ENCODE measurements at regions not wholly inside any gene's neighbourhood (a gene's known extent, or its start where the extent isn't known, plus 50 kb on each side); places are given as distances from the start of the nearest gene placed in this dataset.

GRCh38 chr10:44166441-44166840, 218.5 kb downstream of the CXCL12 start:
- H3K9me3 Mint-ChIP-seq (ENCODE audit: insufficient read depth) = no peaks in the 10 kb centered on the region
- CTCF ChIA-PET = no interaction called here

GRCh38 chr10:44164251-44164956, 220.5 kb downstream of the CXCL12 start:
- DNase-seq = no peak
- Mint-ChIP-seq H3K27ac (no peak overlapping the region), H3K27me3 (ENCODE audit: low read depth) (peaks cover 3% of the 10 kb centered on the region), H3K4me3 (no peak overlapping the region), H3K4me1 (ENCODE audit: low read depth) (no peaks in the 10 kb centered on the region), H3K36me3 (ENCODE audit: low read depth) (no peaks in the 10 kb centered on the region), H3K9me3 (ENCODE audit: insufficient read depth) (no peaks in the 10 kb centered on the region)
- POLR2A ChIA-PET = no interaction called here
- no peak for ATAC-seq
- CTCF ChIA-PET = no interaction called here

More at GRCh38 chr10:44166441-44166840, 218.5 kb downstream of the CXCL12 start:
- Mint-ChIP-seq H3K4me1 (ENCODE audit: low read depth) (no peaks in the 10 kb centered on the region), H3K27ac (no peak overlapping the region), H3K27me3 (ENCODE audit: low read depth) (peaks cover 3% of the 10 kb centered on the region), H3K4me3 (no peak overlapping the region), H3K36me3 (ENCODE audit: low read depth) (no peaks in the 10 kb centered on the region)
- DNase-seq (no peak), ATAC-seq (no peak)
- POLR2A ChIA-PET = no interaction called here

DNA sequence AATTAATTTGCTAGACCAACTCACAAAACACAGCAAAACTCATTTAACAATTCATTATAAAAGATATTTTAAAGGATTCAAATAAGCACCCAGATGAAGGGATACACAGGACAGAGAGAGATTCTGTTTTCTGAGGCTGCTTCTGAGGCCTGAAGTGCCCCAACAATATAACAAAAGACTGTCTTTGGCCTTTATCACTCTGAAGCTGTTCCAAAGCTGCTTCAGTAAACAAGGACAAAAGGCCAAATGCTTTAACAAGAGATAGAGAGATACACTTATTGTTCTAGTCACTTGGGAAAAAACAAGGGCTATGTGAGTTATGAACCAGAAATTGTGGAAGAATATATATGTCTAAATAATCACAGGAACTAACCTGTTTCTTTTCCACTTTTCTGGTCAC, 223.7 kb downstream of the CXCL12 start:
- CTCF ChIA-PET = no interaction called here

DNA sequence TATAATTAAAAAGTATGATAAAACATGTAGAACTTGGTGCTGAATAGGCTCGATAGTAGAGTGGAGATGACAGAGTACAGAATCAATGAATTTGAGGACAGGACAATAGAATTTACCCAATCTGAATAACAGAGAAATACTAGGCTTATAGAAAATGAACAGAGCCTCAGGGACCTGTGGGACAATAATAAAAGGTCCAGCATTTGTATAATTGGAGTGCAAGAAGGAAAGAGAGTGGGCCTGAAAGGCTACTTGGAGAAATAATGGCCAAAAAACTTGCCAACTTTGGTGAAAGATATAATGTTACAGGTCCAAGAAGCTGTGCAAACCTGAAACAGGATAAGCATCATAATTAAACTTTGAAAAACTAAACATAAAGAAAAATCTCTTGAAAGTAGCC, 227.3 kb downstream of the CXCL12 start:
- Mint-ChIP-seq H3K9me3 (ENCODE audit: insufficient read depth) (peaks cover 2% of the 10 kb centered on the region), H3K27me3 (ENCODE audit: low read depth) (no peaks in the 10 kb centered on the region), H3K4me3 (no peak overlapping the region), H3K27ac (no peak overlapping the region), H3K36me3 (ENCODE audit: low read depth) (no peaks in the 10 kb centered on the region), H3K4me1 (ENCODE audit: low read depth) (no peaks in the 10 kb centered on the region)
- ATAC-seq (no peak), DNase-seq (no peak)
- POLR2A ChIA-PET = interaction anchor here (0.6 kb wide), 1 partner anchor 1466 kb away, joined by 3 read pairs; no protein-coding TSS in a partner anchor
- CTCF ChIA-PET = no interaction called here

More for the DNA sequence above, 223.7 kb downstream of the CXCL12 start:
- H3K9me3 Mint-ChIP-seq (ENCODE audit: insufficient read depth) = no peaks in the 10 kb centered on the region
- DNase-seq (no peak), ATAC-seq (no peak)
- no peaks in the 10 kb centered on the region for H3K4me1 Mint-ChIP-seq (ENCODE audit: low read depth)
- POLR2A ChIA-PET = no interaction called here
- no peak overlapping the region for H3K27ac Mint-ChIP-seq
- no peaks in the 10 kb centered on the region for H3K36me3 Mint-ChIP-seq (ENCODE audit: low read depth)
- H3K4me3 Mint-ChIP-seq = no peak overlapping the region
- H3K27me3 Mint-ChIP-seq (ENCODE audit: low read depth) = peaks cover 3% of the 10 kb centered on the region

GRCh38 chr10:44154956-44155355, 229.9 kb downstream of the CXCL12 start:
- Mint-ChIP-seq H3K36me3 (ENCODE audit: low read depth) (no peaks in the 10 kb centered on the region), H3K27me3 (ENCODE audit: low read depth) (no peaks in the 10 kb centered on the region), H3K27ac (no peak overlapping the region), H3K9me3 (ENCODE audit: insufficient read depth) (peaks cover 8% of the 10 kb centered on the region), H3K4me1 (ENCODE audit: low read depth) (no peaks in the 10 kb centered on the region), H3K4me3 (no peak overlapping the region)
- DNase-seq (no peak), ATAC-seq (no peak)
- CTCF ChIA-PET = no interaction called here
- POLR2A ChIA-PET = no interaction called here

DNA sequence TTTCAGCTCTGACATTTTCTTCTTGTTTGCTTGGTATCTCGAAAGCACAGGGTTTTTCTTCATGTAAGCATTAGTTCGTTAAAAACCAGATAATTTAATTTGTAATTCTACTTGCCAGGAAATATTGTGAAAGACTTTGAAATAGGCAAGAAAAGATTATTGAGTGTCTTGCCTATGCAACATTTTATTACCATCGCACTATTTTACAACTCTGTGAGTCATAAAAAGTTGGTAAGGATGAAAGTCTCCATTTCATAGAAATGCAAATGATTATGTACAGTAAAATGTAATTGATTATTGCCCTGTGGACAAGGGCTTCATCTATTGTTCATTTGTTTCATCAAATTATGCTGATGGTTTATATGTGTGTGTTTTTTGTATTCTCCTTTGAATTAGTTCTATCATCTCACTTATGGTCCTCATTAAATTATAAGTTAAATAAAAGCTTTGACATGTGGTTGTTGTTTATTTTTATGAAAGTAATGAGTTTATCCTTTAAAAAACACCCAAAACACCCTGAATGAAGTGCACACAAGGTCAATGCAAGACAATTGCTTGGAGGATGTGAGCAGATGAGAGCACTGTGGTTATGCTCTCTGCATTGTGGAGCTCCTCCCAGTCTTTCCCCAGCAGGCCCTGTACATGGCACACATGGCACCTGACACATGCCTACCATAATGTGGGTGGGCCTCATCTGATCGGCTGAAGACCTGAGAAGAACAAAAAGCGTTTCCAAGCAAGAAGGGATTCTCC, 230.8 kb downstream of the CXCL12 start:
- H3K27ac Mint-ChIP-seq = no peak overlapping the region
- no peak for DNase-seq
- H3K4me3 Mint-ChIP-seq = no peak overlapping the region
- CTCF ChIA-PET = no interaction called here
- no peak for ATAC-seq
- H3K4me1 Mint-ChIP-seq (ENCODE audit: low read depth) = no peaks in the 10 kb centered on the region
- peaks cover 8% of the 10 kb centered on the region for H3K9me3 Mint-ChIP-seq (ENCODE audit: insufficient read depth)
- H3K27me3 Mint-ChIP-seq (ENCODE audit: low read depth) = no peaks in the 10 kb centered on the region
- H3K36me3 Mint-ChIP-seq (ENCODE audit: low read depth) = no peaks in the 10 kb centered on the region
- POLR2A ChIA-PET = no interaction called here

- Mint-ChIP-seq H3K9me3 (ENCODE audit: insufficient read depth) (no peaks in the 10 kb centered on the region), H3K27ac (no peak overlapping the region), H3K36me3 (ENCODE audit: low read depth) (no peaks in the 10 kb centered on the region), H3K4me3 (no peak overlapping the region), H3K4me1 (ENCODE audit: low read depth) (no peaks in the 10 kb centered on the region), H3K27me3 (ENCODE audit: low read depth) (no peaks in the 10 kb centered on the region)
- ChIA-PET POLR2A (no interaction called here), CTCF (no interaction called here)
- DNase-seq = no peak
- no peak for ATAC-seq
Measured at GRCh38 chr10:44143556-44143955, 241.3 kb downstream of the CXCL12 start.

DNA sequence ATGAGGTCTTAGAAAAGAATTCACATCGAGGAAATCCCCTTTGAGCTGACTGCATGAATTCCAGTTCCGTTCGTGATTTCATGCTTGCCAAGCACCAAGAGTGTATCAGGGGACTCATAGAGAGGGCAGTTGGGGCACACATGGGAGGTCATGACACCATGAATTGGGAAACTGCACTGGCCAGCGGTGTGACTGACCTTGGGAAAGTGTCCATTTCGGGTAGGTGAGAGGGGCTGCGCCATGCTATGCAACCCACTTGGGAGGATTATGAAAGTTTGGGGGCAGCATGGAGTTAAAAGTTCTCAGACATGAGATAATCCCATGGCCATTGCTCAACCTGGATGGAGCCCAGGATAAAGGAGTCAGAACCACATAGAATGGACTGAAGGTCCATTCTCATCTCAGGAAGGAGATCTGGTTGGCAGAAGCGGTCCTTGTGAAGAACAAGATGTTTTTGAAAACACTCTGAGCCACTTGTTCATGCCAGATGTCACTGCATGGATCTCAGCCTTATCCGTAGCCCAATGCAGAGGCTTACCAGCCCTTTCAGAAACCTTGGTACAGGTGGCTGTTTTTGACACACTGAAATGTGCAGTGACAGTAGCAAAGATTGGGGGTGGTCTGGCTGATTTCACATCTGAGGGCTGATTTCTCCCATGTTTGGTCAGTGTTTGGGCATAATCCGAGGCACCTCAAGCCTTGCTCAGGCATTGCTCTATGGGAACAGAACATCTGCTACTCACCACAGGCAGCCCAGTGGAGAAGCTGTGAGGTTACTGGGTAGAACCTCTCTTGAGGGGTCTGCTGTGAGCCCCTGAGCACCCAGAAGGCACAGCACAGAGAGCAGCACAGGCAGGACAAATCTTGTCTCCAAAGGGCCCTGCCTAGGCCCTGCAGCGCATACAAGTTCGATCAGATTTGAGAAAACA, 252.3 kb downstream of the CXCL12 start:
- no peaks in the 10 kb centered on the region for H3K4me1 Mint-ChIP-seq (ENCODE audit: low read depth)
- no peak overlapping the region for H3K27ac Mint-ChIP-seq
- ATAC-seq (no peak), DNase-seq (no peak)
- H3K4me3 Mint-ChIP-seq = no peak overlapping the region
- ChIA-PET POLR2A (no interaction called here), CTCF (no interaction called here)
- no peaks in the 10 kb centered on the region for H3K27me3 Mint-ChIP-seq (ENCODE audit: low read depth)
- H3K9me3 Mint-ChIP-seq (ENCODE audit: insufficient read depth) = no peaks in the 10 kb centered on the region
- H3K36me3 Mint-ChIP-seq (ENCODE audit: low read depth) = no peaks in the 10 kb centered on the region

DNA sequence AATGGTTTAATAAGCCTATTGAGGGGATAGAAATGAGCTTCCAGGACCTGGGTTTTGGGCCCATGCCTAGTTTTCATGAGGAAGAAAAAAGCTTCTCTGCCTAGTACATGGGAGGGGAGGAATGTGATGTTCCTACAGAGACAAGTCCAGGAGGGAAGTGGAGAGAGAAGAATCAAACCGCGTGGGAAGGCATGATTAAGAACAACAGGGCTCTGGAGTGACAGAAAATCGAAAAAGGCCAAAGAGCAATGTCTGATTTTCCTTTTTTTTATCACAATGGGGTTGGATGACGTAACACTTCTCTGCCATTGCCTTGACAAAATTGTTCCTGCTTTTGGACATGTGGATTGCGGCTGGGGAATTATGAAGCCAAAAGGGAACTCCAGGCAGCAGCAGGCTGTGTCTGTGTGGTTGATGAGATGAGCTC, 258.6 kb downstream of the CXCL12 start:
- DNase-seq = no peak
- Mint-ChIP-seq H3K4me3 (no peak overlapping the region), H3K36me3 (ENCODE audit: low read depth) (no peaks in the 10 kb centered on the region), H3K9me3 (ENCODE audit: insufficient read depth) (no peaks in the 10 kb centered on the region), H3K27me3 (ENCODE audit: low read depth) (no peaks in the 10 kb centered on the region), H3K4me1 (ENCODE audit: low read depth) (no peaks in the 10 kb centered on the region), H3K27ac (no peak overlapping the region)
- ChIA-PET POLR2A (no interaction called here), CTCF (interaction anchor here (0.8 kb wide), 1 partner anchor 91 kb away, joined by 3 read pairs; no protein-coding TSS in a partner anchor)
- ATAC-seq = no peak

GRCh38 chr10:44125879-44126278, 259.0 kb downstream of the CXCL12 start:
- no peak overlapping the region for H3K4me3 Mint-ChIP-seq
- POLR2A ChIA-PET = no interaction called here
- H3K27me3 Mint-ChIP-seq (ENCODE audit: low read depth) = no peaks in the 10 kb centered on the region
- H3K9me3 Mint-ChIP-seq (ENCODE audit: insufficient read depth) = no peaks in the 10 kb centered on the region
- no peak for ATAC-seq
- no peak overlapping the region for H3K27ac Mint-ChIP-seq
- H3K4me1 Mint-ChIP-seq (ENCODE audit: low read depth) = no peaks in the 10 kb centered on the region
- DNase-seq = no peak
- no peaks in the 10 kb centered on the region for H3K36me3 Mint-ChIP-seq (ENCODE audit: low read depth)
- CTCF ChIA-PET = no interaction called here

DNA sequence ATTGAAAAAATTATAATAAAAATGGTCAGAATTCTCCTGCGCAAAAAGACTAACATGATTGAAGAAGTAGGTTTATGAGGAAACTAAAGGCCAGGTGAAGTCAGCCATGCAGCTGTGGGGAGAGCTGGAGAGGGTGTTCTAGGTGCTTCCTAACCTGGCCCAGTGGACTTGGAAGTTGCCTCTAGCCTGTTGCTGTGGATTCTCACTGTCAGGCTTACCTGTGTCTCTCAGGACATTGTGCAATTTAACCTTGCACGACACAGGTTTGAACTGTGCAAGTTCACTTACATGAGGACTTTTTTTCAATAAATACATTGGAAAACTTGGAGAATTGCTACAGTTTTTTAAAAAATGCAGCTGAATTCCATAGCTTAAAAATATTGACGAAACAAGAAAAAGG, 266.4 kb downstream of the CXCL12 start:
- no peak overlapping the region for H3K4me3 Mint-ChIP-seq
- H3K36me3 Mint-ChIP-seq (ENCODE audit: low read depth) = no peaks in the 10 kb centered on the region
- ATAC-seq (no peak), DNase-seq (no peak)
- H3K27me3 Mint-ChIP-seq (ENCODE audit: low read depth) = no peaks in the 10 kb centered on the region
- no peaks in the 10 kb centered on the region for H3K4me1 Mint-ChIP-seq (ENCODE audit: low read depth)
- CTCF ChIA-PET = no interaction called here
- no peak overlapping the region for H3K27ac Mint-ChIP-seq
- POLR2A ChIA-PET = no interaction called here
- no peaks in the 10 kb centered on the region for H3K9me3 Mint-ChIP-seq (ENCODE audit: insufficient read depth)

DNA sequence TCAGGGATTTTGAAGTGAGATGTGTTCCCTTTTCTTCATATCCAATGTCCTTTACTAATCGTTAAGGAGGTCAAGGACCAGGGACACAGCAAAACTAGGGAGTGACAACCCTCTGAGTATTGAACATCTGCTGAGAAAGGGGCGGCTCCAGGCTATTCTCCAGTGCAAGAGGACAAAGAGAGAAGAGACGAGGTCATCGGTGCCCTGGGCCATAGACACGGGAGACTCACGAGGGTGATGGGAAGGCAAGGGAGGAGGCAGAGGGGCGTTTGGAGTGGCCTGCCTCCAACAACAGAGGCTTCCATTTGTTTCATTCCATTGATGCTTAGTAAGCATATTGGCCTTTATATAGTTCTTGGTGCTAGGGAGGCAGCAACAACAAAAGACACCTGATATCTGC, 268.4 kb downstream of the CXCL12 start:
- POLR2A ChIA-PET = no interaction called here
- DNase-seq (no peak), ATAC-seq (no peak)
- CTCF ChIA-PET = no interaction called here
- Mint-ChIP-seq H3K9me3 (ENCODE audit: insufficient read depth) (peaks cover 3% of the 10 kb centered on the region), H3K36me3 (ENCODE audit: low read depth) (no peaks in the 10 kb centered on the region), H3K4me3 (no peak overlapping the region), H3K27ac (no peak overlapping the region), H3K27me3 (ENCODE audit: low read depth) (peaks cover 2% of the 10 kb centered on the region), H3K4me1 (ENCODE audit: low read depth) (no peaks in the 10 kb centered on the region)

All from activated CD8-positive, alpha-beta T cell treated with anti-CD3 and anti-CD28 coated beads, Interleukin-2, amount 10 ng/mL, durations not matched to agents 7 days and 5 days (primary cell).